K562 (cell line): ENCODE measurements at regions not wholly inside any gene's neighbourhood (a gene's known extent, or its start where the extent isn't known, plus 50 kb on each side); places are given as distances from the start of the nearest gene placed in this dataset.

Experiments used
- FOSL1 ChIP-seq: fragments of 200-800 bp; sonication (Bioruptor generic); conservative IDR thresholded peaks from 2 replicates; pipeline ENCODE4 v1.6.1; 2016; ENCODE audit warnings: missing genetic modification characterization, missing compliant biosample characterization
- FOXP1 ChIP-seq: sonication (generic); formaldehyde crosslinking; IDR thresholded peaks from 2 replicates; pipeline ENCODE4 v1.8.0; 2022; ENCODE audit warnings: mild to moderate bottlenecking, missing genetic modification reagents
- GATA2 ChIP-seq: sonication (generic); formaldehyde crosslinking; IDR thresholded peaks from 2 replicates; pipeline ENCODE4 v1.4.0; 2020; ENCODE audit warnings: mild to moderate bottlenecking, missing genetic modification reagents
- NCOA2 ChIP-seq, 2 experiments: fragments of 450-650 bp; IDR thresholded peaks; 2 replicates each; pipeline ENCODE4 v1.6.1; 2018; ENCODE audit warnings: mild to moderate bottlenecking in 2 of 2, moderate library complexity in 1 of 2; ENCODE audit not compliant: partially characterized antibody in 2 of 2
- NELFE ChIP-seq: IDR thresholded peaks from 2 replicates; pipeline ENCODE4 v1.6.1; 2011; ENCODE audit warnings: mild to moderate bottlenecking; ENCODE audit not compliant: insufficient read depth, insufficient read length
- RBFOX2 ChIP-seq: fragments of 200-400 bp; formaldehyde crosslinking; IDR thresholded peaks from 2 replicates; pipeline ENCODE4 v1.6.1; 2017; ENCODE audit warnings: low read depth, mild to moderate bottlenecking, low read length, moderate library complexity
- REST ChIP-seq, 2 experiments: fragments of 450-650 bp; formaldehyde crosslinking in 1 of 2; IDR thresholded peaks; 2 replicates each; pipeline versions ENCODE4 v1.4.0 to v1.6.1; 2014 to 2020; ENCODE audit warnings: mild to moderate bottlenecking in 2 of 2, borderline replicate concordance in 1 of 2, low read depth in 1 of 2
- RFX5 ChIP-seq: IDR thresholded peaks from 2 replicates; pipeline ENCODE4 v1.6.1; 2011; ENCODE audit warnings: low read depth, mild to moderate bottlenecking, improper control_type of control experiment, low read length
- RNF2 ChIP-seq: sonication (generic); IDR thresholded peaks from 2 replicates; pipeline ENCODE4 v1.6.1; 2016
- SRF ChIP-seq, 2 experiments: fragments of 250-450, 450-650 bp in 1 of 2; sonication (Bioruptor Pico) in 1 of 2; sonication (generic) in 1 of 2; formaldehyde crosslinking; IDR thresholded peaks; 2 replicates each; pipeline versions ENCODE4 v1.5.0 to v1.5.1; 2020 to 2022; ENCODE audit warnings: mild to moderate bottlenecking in 1 of 2, missing genetic modification reagents in 1 of 2
- ZNF121 ChIP-seq: sonication (generic); formaldehyde crosslinking; conservative IDR thresholded peaks from 2 replicates; pipeline ENCODE4 v1.8.0; 2022; ENCODE audit warnings: missing genetic modification reagents

- TF ChIP-seq FOSL1 (no peak), SRF (CRISPR knock-in tag; IDR thresholded peaks at IDR 0.05) (no peak), NCOA2 (IDR thresholded peaks at IDR 0.05; ENCODE audit: partially characterized antibody in 2 of 2) (no peak), RBFOX2 (no peak), ZNF121 (CRISPR knock-in tag) (no peak), GATA2 (CRISPR knock-in tag) (no peak), REST (IDR thresholded peaks at IDR 0.05; ENCODE audit: borderline replicate concordance) (no peak), REST (CRISPR knock-in tag; IDR thresholded peaks at IDR 0.05; ENCODE audit: low read depth) (no peak), RNF2 (no peak), NELFE (no peak), FOXP1 (no peak), RFX5 (no peak)
Observed at GRCh38 chr2:35606394-35606793, 749.2 kb upstream of the CRIM1 start.
